DOHH2 (cell line): ENCODE measurements at regions not wholly inside any gene's neighbourhood (a gene's known extent, or its start where the extent isn't known, plus 50 kb on each side); places are given as distances from the start of the nearest gene placed in this dataset.

ENCODE experiments used
- H3F3A ChIP-seq: fragments of 200-600 bp; sonication (generic), shearing (Covaris generic); 2 replicates; pipeline ENCODE4 v1.6.0; 2016; ENCODE audit warnings: antibody characterized with exemption, mild to moderate bottlenecking; ENCODE audit not compliant: control insufficient read depth, insufficient read depth
- H3K27ac ChIP-seq: fragments of 200-600 bp; sonication (generic); 2 replicates; pipeline ENCODE4 v1.5.1; 2014; ENCODE audit warnings: low read depth, mild to moderate bottlenecking, low read length, moderate library complexity
- H3K27me3 ChIP-seq: fragments of 200-600 bp; sonication (generic); 2 replicates; pipeline ENCODE4 v1.6.1; 2014; ENCODE audit warnings: mild to moderate bottlenecking, low read length, mixed read lengths; ENCODE audit not compliant: control insufficient read depth
- H3K36me3 ChIP-seq: fragments of 200-600 bp; sonication (generic); 2 replicates; pipeline ENCODE4 v1.6.1; 2014; ENCODE audit warnings: mild to moderate bottlenecking, low read length, moderate library complexity, mixed read lengths; ENCODE audit not compliant: control insufficient read depth
- H3K4me1 ChIP-seq: fragments of 200-600 bp; sonication (generic); 2 replicates; pipeline ENCODE4 v1.6.1; 2014; ENCODE audit warnings: mild to moderate bottlenecking, low read length, mixed read lengths; ENCODE audit not compliant: control insufficient read depth
- H3K4me2 ChIP-seq: fragments of 200-600 bp; sonication (generic); 2 replicates; pipeline ENCODE4 v1.6.0; 2014; ENCODE audit warnings: mild to moderate bottlenecking, low read length, moderate library complexity
- H3K4me3 ChIP-seq: fragments of 200-600 bp; sonication (generic); 2 replicates; pipeline ENCODE4 v1.5.1; 2014; ENCODE audit warnings: mild to moderate bottlenecking, low read length, mixed read lengths
- H3K79me2 ChIP-seq: fragments of 200-600 bp; sonication (generic); 2 replicates; pipeline ENCODE4 v1.6.1; 2014; ENCODE audit warnings: mild to moderate bottlenecking, low read length, mixed read lengths; ENCODE audit not compliant: control insufficient read depth
- H3K9me2 ChIP-seq: fragments of 200-600 bp; sonication (generic); replicated peaks from 2 replicates; pipeline ENCODE4 v1.6.1; 2014; ENCODE audit warnings: mild to moderate bottlenecking, low read length, mixed read lengths; ENCODE audit not compliant: control insufficient read depth
- H3K9me3 ChIP-seq: fragments of 200-600 bp; sonication (generic); 2 replicates; pipeline ENCODE4 v1.6.1; 2014; ENCODE audit warnings: antibody characterized with exemption, low read length, mixed read lengths; ENCODE audit not compliant: control insufficient read depth, insufficient read depth
- H4K20me1 ChIP-seq: fragments of 200-600 bp; sonication (generic); 2 replicates; pipeline ENCODE4 v1.6.0; 2014; ENCODE audit warnings: low read depth, mild to moderate bottlenecking, antibody characterized with exemption, low read length, moderate library complexity; ENCODE audit not compliant: control insufficient read depth, insufficient read depth
- EZH2phosphoT487 ChIP-seq: fragments of 200-600 bp; sonication (generic); IDR thresholded peaks from 2 replicates; pipeline ENCODE4 v1.6.1; 2017; ENCODE audit warnings: borderline replicate concordance, mild to moderate bottlenecking, antibody characterized with exemption, low read length, moderate library complexity, mixed read lengths
- TF ChIP-seq, protein P1 (sequence below): fragments of 200-600 bp; sonication (generic); IDR thresholded peaks from one replicate; pipeline ENCODE4 v1.5.1; 2014; ENCODE audit warnings: antibody characterized with exemption, mild to moderate bottlenecking, low read depth, low read length; ENCODE audit not compliant: poor library complexity, severe bottlenecking

DNA sequence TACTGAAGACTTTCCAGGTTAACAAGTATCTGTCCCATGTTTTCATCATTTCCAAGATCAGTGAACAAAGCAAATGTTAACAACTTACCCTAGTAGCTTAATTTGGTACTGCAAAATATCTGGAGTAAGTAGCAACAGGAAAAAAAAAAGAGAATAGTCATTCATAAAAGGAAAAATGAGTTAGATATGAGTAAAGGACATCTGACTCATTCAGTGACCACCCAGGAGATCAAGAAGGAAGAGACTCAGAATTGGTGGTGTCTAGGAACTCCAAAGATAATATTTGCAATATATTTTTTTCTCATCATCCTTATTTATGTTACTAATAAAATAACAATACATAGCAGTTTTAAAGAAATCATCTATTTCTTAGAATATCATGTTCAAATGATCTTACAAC lies 253.8 kb upstream of the COL8A1 start:
- no peaks in the 10 kb centered on the region for H3K27me3 ChIP-seq

DNA sequence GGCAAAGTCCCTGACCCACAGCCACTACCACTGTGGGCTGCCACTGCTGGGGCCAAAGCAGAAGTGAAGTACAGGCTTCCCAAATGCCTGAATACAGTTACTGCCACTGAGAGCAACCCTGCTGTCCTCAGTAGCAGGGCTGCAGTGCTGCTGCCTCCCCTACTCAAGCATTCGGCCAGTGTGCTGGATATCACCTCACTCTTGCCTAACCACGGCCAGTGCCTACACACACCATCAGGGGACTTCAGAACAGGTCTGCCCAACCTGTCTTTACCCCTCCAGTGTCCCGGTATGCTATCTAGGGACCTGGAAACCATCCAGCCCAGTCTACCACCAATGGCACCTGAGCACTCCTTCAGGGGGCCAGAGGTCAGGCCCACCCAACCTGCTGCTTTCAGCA lies 261.5 kb upstream of the COL8A1 start:
- Histone ChIP-seq H4K20me1 (no peaks in the 10 kb centered on the region), H3K4me2 (no peak overlapping the region), H3K9me3 (no peaks in the 10 kb centered on the region), H3K4me3 (no peak overlapping the region), H3F3A (no peaks in the 10 kb centered on the region), H3K27me3 (no peaks in the 10 kb centered on the region), H3K27ac (no peak overlapping the region), H3K36me3 (no peaks in the 10 kb centered on the region), H3K4me1 (no peaks in the 10 kb centered on the region), H3K9me2 (no peaks in the 10 kb centered on the region), H3K79me2 (no peaks in the 10 kb centered on the region)
- TF ChIP-seq, protein P1, sequence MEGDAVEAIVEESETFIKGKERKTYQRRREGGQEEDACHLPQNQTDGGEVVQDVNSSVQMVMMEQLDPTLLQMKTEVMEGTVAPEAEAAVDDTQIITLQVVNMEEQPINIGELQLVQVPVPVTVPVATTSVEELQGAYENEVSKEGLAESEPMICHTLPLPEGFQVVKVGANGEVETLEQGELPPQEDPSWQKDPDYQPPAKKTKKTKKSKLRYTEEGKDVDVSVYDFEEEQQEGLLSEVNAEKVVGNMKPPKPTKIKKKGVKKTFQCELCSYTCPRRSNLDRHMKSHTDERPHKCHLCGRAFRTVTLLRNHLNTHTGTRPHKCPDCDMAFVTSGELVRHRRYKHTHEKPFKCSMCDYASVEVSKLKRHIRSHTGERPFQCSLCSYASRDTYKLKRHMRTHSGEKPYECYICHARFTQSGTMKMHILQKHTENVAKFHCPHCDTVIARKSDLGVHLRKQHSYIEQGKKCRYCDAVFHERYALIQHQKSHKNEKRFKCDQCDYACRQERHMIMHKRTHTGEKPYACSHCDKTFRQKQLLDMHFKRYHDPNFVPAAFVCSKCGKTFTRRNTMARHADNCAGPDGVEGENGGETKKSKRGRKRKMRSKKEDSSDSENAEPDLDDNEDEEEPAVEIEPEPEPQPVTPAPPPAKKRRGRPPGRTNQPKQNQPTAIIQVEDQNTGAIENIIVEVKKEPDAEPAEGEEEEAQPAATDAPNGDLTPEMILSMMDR = no peak
- no peak for TF ChIP-seq EZH2phosphoT487

More for the DNA sequence above, 253.8 kb upstream of the COL8A1 start:
- H3K36me3 ChIP-seq = no peaks in the 10 kb centered on the region
- no peaks in the 10 kb centered on the region for H3F3A ChIP-seq
- no peaks in the 10 kb centered on the region for H3K9me3 ChIP-seq
- H3K4me2 ChIP-seq = no peak overlapping the region
- H3K4me1 ChIP-seq = no peaks in the 10 kb centered on the region
- no peaks in the 10 kb centered on the region for H3K79me2 ChIP-seq
- H3K9me2 ChIP-seq = no peaks in the 10 kb centered on the region
- H3K4me3 ChIP-seq = no peak overlapping the region
- no peaks in the 10 kb centered on the region for H4K20me1 ChIP-seq
- TF ChIP-seq EZH2phosphoT487 = no peak
- TF ChIP-seq, protein P1 = no peak
- H3K27ac ChIP-seq = no peak overlapping the region

DNA sequence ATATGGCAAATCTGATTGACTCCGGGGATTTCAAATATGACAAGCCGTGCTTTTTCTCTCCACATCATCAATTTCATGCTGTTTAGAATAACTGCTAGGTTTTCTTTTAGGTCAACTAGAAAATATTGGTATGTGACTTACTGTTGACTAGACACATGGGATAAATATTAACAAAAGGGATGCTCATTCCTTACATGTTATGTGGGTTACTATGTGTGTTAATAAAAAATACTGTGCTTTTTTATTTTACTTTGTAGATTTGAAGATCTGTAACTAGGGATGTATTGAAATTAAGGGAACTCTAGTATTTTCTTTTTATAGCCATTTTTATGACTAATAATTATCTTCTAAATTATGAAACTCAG lies 264.6 kb upstream of the COL8A1 start:
- no peaks in the 10 kb centered on the region for H3K4me1 ChIP-seq
- no peaks in the 10 kb centered on the region for H3K36me3 ChIP-seq
- H3K9me2 ChIP-seq = no peaks in the 10 kb centered on the region
- no peak overlapping the region for H3K27ac ChIP-seq
- no peaks in the 10 kb centered on the region for H4K20me1 ChIP-seq
- no peak overlapping the region for H3K4me3 ChIP-seq
- H3F3A ChIP-seq = no peaks in the 10 kb centered on the region
- no peak for TF ChIP-seq EZH2phosphoT487
- TF ChIP-seq, protein P1 = no peak
- no peak overlapping the region for H3K4me2 ChIP-seq
- H3K9me3 ChIP-seq = no peaks in the 10 kb centered on the region
- no peaks in the 10 kb centered on the region for H3K27me3 ChIP-seq
- H3K79me2 ChIP-seq = no peaks in the 10 kb centered on the region
